Prostate gland (tissue), 2 donors: ENCODE measurements at regions not wholly inside any gene's neighbourhood (a gene's known extent, or its start where the extent isn't known, plus 50 kb on each side); places are given as distances from the start of the nearest gene placed in this dataset.

Experiments
- POLR2AphosphoS5 ChIP-seq: sonication (generic); formaldehyde crosslinking; IDR thresholded peaks from one replicate; pipeline ENCODE4 v1.6.1; 2017; ENCODE audit warnings: antibody characterized with exemption
- TF ChIP-seq, protein P1 (sequence below), 4 experiments: fragments of 200-600 bp in 2 of 4; fragments of 450-650 bp in 2 of 4; sonication (generic) in 2 of 4; IDR thresholded peaks; 1 replicate in 3 of 4; 2 replicates in 1 of 4; pipeline ENCODE4 v1.5.1; 2016 to 2019; ENCODE audit warnings: antibody characterized with exemption in 4 of 4, mild to moderate bottlenecking in 2 of 4, moderate library complexity in 2 of 4

DNA sequence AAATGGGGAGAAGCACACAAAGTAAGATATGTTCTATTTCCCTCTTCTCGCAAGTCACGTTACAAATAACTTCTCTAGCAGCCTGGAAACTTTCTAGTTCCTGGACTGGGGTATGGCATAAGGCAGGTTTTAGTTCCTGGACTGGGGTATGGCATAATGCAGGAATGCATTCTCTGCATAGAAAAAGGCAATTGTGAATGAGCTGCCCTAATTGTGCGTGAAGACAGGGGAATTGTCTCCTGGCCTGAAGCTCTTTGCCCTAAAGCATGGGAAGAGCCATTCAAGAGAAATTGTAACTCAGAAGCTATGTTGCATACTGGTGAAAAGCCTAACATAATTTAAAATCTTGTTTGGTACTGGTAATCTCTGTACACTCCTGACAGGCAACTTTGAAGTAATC is 54.3 kb upstream of the CBLB start:
- TF ChIP-seq, protein P1, sequence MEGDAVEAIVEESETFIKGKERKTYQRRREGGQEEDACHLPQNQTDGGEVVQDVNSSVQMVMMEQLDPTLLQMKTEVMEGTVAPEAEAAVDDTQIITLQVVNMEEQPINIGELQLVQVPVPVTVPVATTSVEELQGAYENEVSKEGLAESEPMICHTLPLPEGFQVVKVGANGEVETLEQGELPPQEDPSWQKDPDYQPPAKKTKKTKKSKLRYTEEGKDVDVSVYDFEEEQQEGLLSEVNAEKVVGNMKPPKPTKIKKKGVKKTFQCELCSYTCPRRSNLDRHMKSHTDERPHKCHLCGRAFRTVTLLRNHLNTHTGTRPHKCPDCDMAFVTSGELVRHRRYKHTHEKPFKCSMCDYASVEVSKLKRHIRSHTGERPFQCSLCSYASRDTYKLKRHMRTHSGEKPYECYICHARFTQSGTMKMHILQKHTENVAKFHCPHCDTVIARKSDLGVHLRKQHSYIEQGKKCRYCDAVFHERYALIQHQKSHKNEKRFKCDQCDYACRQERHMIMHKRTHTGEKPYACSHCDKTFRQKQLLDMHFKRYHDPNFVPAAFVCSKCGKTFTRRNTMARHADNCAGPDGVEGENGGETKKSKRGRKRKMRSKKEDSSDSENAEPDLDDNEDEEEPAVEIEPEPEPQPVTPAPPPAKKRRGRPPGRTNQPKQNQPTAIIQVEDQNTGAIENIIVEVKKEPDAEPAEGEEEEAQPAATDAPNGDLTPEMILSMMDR (IDR thresholded peaks at IDR 0.05) = no peak
- no peak for TF ChIP-seq POLR2AphosphoS5
